H1 (cell line): ENCODE measurements at regions not wholly inside any gene's neighbourhood (a gene's known extent, or its start where the extent isn't known, plus 50 kb on each side); places are given as distances from the start of the nearest gene placed in this dataset.

Source experiments
- CTCF ChIA-PET: fragments of 300-600 bp; sonication (Branson Sonifier 250); formaldehyde crosslinking; loops from one replicate; lab custom pipeline; 2021; ENCODE audit not compliant: partially characterized antibody; lab: Charles Lee
- POLR2A ChIA-PET: fragments of 300-600 bp; sonication (Branson Sonifier 250); formaldehyde crosslinking; loops from one replicate; lab custom pipeline; 2021; ENCODE audit warnings: inconsistent platforms; ENCODE audit not compliant: partially characterized antibody; lab: Charles Lee
- DNase-seq, 2 experiments: peaks; one replicate each; pipeline versions ENCODE4 v3.0.0 to v3.0.0-alpha.2; 2010 to 2022; ENCODE audit warnings: low spot score in 2 of 2, low read depth in 1 of 2, mixed read lengths in 1 of 2
- FAIRE-seq: peaks from 2 replicates; lab custom pipeline; 2011; peaks lifted over from hg19 to GRCh38; lab: Jason Lieb, UNC
- H2AFZ ChIP-seq: 2 replicates; pipeline ENCODE4 v1.8.1; 2012; ENCODE audit warnings: low read length, inconsistent platforms
- H2AK5ac ChIP-seq: 2 replicates; pipeline ENCODE4 v1.6.1; 2013; ENCODE audit warnings: low read depth, low read length
- H2BK120ac ChIP-seq: replicated peaks from 2 replicates; pipeline ENCODE3; 2013; ENCODE audit warnings: low read depth, low read length, inconsistent platforms
- H2BK12ac ChIP-seq: 2 replicates; pipeline ENCODE4 v1.6.1; 2013; ENCODE audit warnings: low read depth, low read length
- H2BK15ac ChIP-seq: 2 replicates; pipeline ENCODE4 v1.6.1; 2013; ENCODE audit warnings: low read length
- H2BK20ac ChIP-seq: 2 replicates; pipeline ENCODE4 v1.6.1; 2013; ENCODE audit warnings: low read length
- H2BK5ac ChIP-seq: 2 replicates; pipeline ENCODE4 v1.6.1; 2013; ENCODE audit warnings: low read depth, low read length
- H3K14ac ChIP-seq: 2 replicates; pipeline ENCODE4 v1.6.1; 2013; ENCODE audit warnings: inconsistent platforms; ENCODE audit not compliant: insufficient read length
- H3K18ac ChIP-seq: 2 replicates; pipeline ENCODE4 v1.6.1; 2013; ENCODE audit warnings: low read length; ENCODE audit errors: extremely low read depth
- H3K23ac ChIP-seq: 2 replicates; pipeline ENCODE4 v1.6.1; 2013; ENCODE audit warnings: inconsistent platforms; ENCODE audit not compliant: insufficient read length
- H3K23me2 ChIP-seq: 2 replicates; pipeline ENCODE4 v1.6.1; 2013; ENCODE audit warnings: low read depth, low read length
- H3K27ac ChIP-seq: 2 replicates; pipeline ENCODE4 v1.6.1; 2011; ENCODE audit warnings: low read depth, low read length, inconsistent platforms
- H3K27me3 ChIP-seq, 4 experiments: replicated peaks in 1 of 4; 1 replicate in 1 of 4; 2 replicates in 3 of 4; pipeline versions ENCODE4 v1.6.1 to v1.8.1; 2011 to 2013; ENCODE audit warnings: low read length in 3 of 4, mild to moderate bottlenecking in 3 of 4, inconsistent platforms in 2 of 4, mixed read lengths in 2 of 4, moderate library complexity in 1 of 4; ENCODE audit not compliant: control insufficient read depth in 3 of 4, insufficient read depth in 3 of 4; ENCODE audit errors: extremely low read depth in 1 of 4
- H3K36me3 ChIP-seq, 4 experiments: 2 replicates each; pipeline versions ENCODE4 v1.6.1 to v1.8.1; 2011 to 2013; ENCODE audit warnings: mild to moderate bottlenecking in 4 of 4, low read length in 3 of 4, moderate library complexity in 2 of 4, control low read depth in 1 of 4, inconsistent platforms in 1 of 4; ENCODE audit not compliant: insufficient read depth in 4 of 4, control insufficient read depth in 2 of 4
- H3K4ac ChIP-seq: replicated peaks from 2 replicates; pipeline ENCODE3; 2013; ENCODE audit warnings: low read length, low read depth, mixed read lengths, inconsistent platforms; ENCODE audit not compliant: insufficient read length
- H3K4me1 ChIP-seq, 4 experiments: replicated peaks in 1 of 4; 1 replicate in 1 of 4; 2 replicates in 3 of 4; pipeline versions ENCODE4 v1.6.1 to v1.8.1; 2011 to 2013; ENCODE audit warnings: low read length in 3 of 4, inconsistent platforms in 2 of 4, mixed read lengths in 1 of 4; ENCODE audit not compliant: insufficient read depth in 4 of 4, control insufficient read depth in 3 of 4
- H3K4me2 ChIP-seq, 2 experiments: 2 replicates each; pipeline versions ENCODE4 v1.6.1 to v1.8.1; 2011 to 2013; ENCODE audit warnings: low read depth in 2 of 2, low read length in 2 of 2, control low read depth in 1 of 2, inconsistent platforms in 1 of 2, mild to moderate bottlenecking in 1 of 2; ENCODE audit not compliant: insufficient read depth in 1 of 2
- H3K4me3 ChIP-seq, 4 experiments: fragments of 200-600, 300-600 bp in 1 of 4; sonication (generic), shearing (Covaris generic), sonication (Bioruptor Twin) in 1 of 4; 2 replicates each; pipeline versions ENCODE4 v1.5.1 to v1.8.1; 2011 to 2016; ENCODE audit warnings: low read length in 4 of 4, low read depth in 3 of 4, control low read depth in 2 of 4, inconsistent platforms in 2 of 4, mild to moderate bottlenecking in 2 of 4, mixed read lengths in 1 of 4, moderate library complexity in 1 of 4; ENCODE audit not compliant: insufficient read depth in 2 of 4; ENCODE audit errors: extremely low read depth in 1 of 4
- H3K56ac ChIP-seq: replicated peaks from 2 replicates; pipeline ENCODE3; 2013; ENCODE audit warnings: low read depth, mild to moderate bottlenecking, mixed read lengths, low read length, inconsistent platforms; ENCODE audit not compliant: insufficient read length
- H3K79me1 ChIP-seq: 2 replicates; pipeline ENCODE4 v1.6.1; 2013; ENCODE audit warnings: low read depth, low read length, control low read depth
- H3K79me2 ChIP-seq, 2 experiments: 2 replicates each; pipeline versions ENCODE4 v1.6.1 to v1.8.1; 2012 to 2013; ENCODE audit warnings: low read length in 2 of 2, mild to moderate bottlenecking in 2 of 2, inconsistent platforms in 1 of 2; ENCODE audit not compliant: insufficient read depth in 2 of 2, control insufficient read depth in 1 of 2
- H3K9ac ChIP-seq, 4 experiments: replicated peaks in 1 of 4; 1 replicate in 1 of 4; 2 replicates in 3 of 4; pipeline versions ENCODE4 v1.6.1 to v1.8.1; 2011 to 2013; ENCODE audit warnings: low read depth in 3 of 4, low read length in 3 of 4, control low read depth in 2 of 4, mild to moderate bottlenecking in 2 of 4, moderate library complexity in 2 of 4, inconsistent platforms in 1 of 4; ENCODE audit errors: extremely low read depth in 1 of 4
- H3K9me3 ChIP-seq, 2 experiments: 2 replicates each; pipeline versions ENCODE4 v1.6.1 to v1.8.1; 2012 to 2013; ENCODE audit warnings: mild to moderate bottlenecking in 2 of 2, moderate library complexity in 2 of 2, control low read depth in 1 of 2, inconsistent platforms in 1 of 2, low read depth in 1 of 2, low read length in 1 of 2, mixed read lengths in 1 of 2; ENCODE audit not compliant: insufficient read depth in 2 of 2
- H4K20me1 ChIP-seq, 2 experiments: replicated peaks in 1 of 2; 2 replicates each; pipeline versions ENCODE3 to v1.8.1; 2011 to 2013; ENCODE audit warnings: inconsistent platforms in 2 of 2, low read length in 2 of 2, mild to moderate bottlenecking in 1 of 2; ENCODE audit not compliant: insufficient read depth in 2 of 2, control insufficient read depth in 1 of 2
- H4K5ac ChIP-seq: 2 replicates; pipeline ENCODE4 v1.6.1; 2013; ENCODE audit warnings: low read length, low read depth, mixed read lengths, inconsistent platforms; ENCODE audit not compliant: insufficient read length
- H4K8ac ChIP-seq: 2 replicates; pipeline ENCODE4 v1.8.0; 2013; ENCODE audit warnings: mild to moderate bottlenecking, moderate library complexity, low read length, inconsistent platforms; ENCODE audit not compliant: insufficient read depth; ENCODE audit errors: extremely low read depth
- H4K91ac ChIP-seq: replicated peaks from 2 replicates; pipeline ENCODE3; 2013; ENCODE audit warnings: low read length, mixed read lengths, inconsistent platforms; ENCODE audit not compliant: insufficient read length
- CHD2 ChIP-seq: IDR thresholded peaks from 2 replicates; pipeline ENCODE4 v1.6.1; 2012; ENCODE audit warnings: low read length, improper control_type of control experiment
- CREB1 ChIP-seq: IDR thresholded peaks from 2 replicates; pipeline ENCODE4 v1.6.1; 2012; ENCODE audit warnings: inconsistent platforms
- CTBP2 ChIP-seq: IDR thresholded peaks from 2 replicates; pipeline ENCODE4 v1.7.0; 2011; ENCODE audit warnings: borderline replicate concordance, mild to moderate bottlenecking, moderate library complexity, mixed read lengths, low read length; ENCODE audit not compliant: insufficient read depth, insufficient read length
- EGR1 ChIP-seq: IDR thresholded peaks from 2 replicates; pipeline ENCODE4 v1.6.1; 2011; ENCODE audit warnings: low read depth, low read length, borderline replicate concordance
- GTF2F1 ChIP-seq: IDR thresholded peaks from 2 replicates; pipeline ENCODE4 v1.6.1; 2012; ENCODE audit warnings: low read depth, low read length, improper control_type of control experiment, borderline replicate concordance
- HDAC6 ChIP-seq: IDR thresholded peaks from one replicate; pipeline ENCODE4 v1.7.1; 2012; ENCODE audit warnings: low read depth, mild to moderate bottlenecking, inconsistent platforms, low read length, moderate library complexity
- JUN ChIP-seq: IDR thresholded peaks from 2 replicates; pipeline ENCODE4 v1.6.1; 2011; ENCODE audit warnings: low read depth, mild to moderate bottlenecking, improper control_type of control experiment, low read length
- JUND ChIP-seq: IDR thresholded peaks from 2 replicates; pipeline ENCODE4 v1.6.1; 2011; ENCODE audit warnings: mild to moderate bottlenecking, improper control_type of control experiment, low read length
- KDM4A ChIP-seq: IDR thresholded peaks from one replicate; pipeline ENCODE4 v1.7.1; 2012; ENCODE audit warnings: low read depth, mild to moderate bottlenecking, moderate library complexity, low read length, inconsistent platforms; ENCODE audit not compliant: severe bottlenecking
- NANOG ChIP-seq: IDR thresholded peaks from 2 replicates; pipeline ENCODE4 v1.6.1; 2011; ENCODE audit warnings: low read length, low read depth, mild to moderate bottlenecking, inconsistent platforms; ENCODE audit not compliant: insufficient read depth, poor library complexity, severe bottlenecking
- NRF1 ChIP-seq: IDR thresholded peaks from 2 replicates; pipeline ENCODE4 v1.6.1; 2011; ENCODE audit warnings: mild to moderate bottlenecking, low read depth, low read length, improper control_type of control experiment
- RBBP5 ChIP-seq: IDR thresholded peaks from 2 replicates; pipeline ENCODE4 v1.7.1; 2012; ENCODE audit warnings: low read depth, mild to moderate bottlenecking, inconsistent platforms, low read length, moderate library complexity, borderline replicate concordance
- SP4 ChIP-seq: IDR thresholded peaks from 2 replicates; pipeline ENCODE4 v1.6.1; 2012; ENCODE audit warnings: low read length, inconsistent platforms
- TCF12 ChIP-seq: IDR thresholded peaks from 2 replicates; pipeline ENCODE4 v1.6.1; 2011; ENCODE audit warnings: low read depth, mild to moderate bottlenecking, low read length
- YY1 ChIP-seq: IDR thresholded peaks from 2 replicates; pipeline ENCODE4 v1.6.1; 2011; ENCODE audit warnings: low read depth, mild to moderate bottlenecking, low read length
- WGBS, 2 experiments: shearing (Covaris generic) in 1 of 2; methylation state at CpG; one replicate each; pipeline versions ENCODE4 v1.1.6 to v1.1.7; 2013 to 2015; ENCODE audit warnings: low lambda C conversion rate in 2 of 2, mixed read lengths in 2 of 2, inconsistent platforms in 1 of 2, low coverage in 1 of 2, missing lambda C conversion rate in 1 of 2; ENCODE audit not compliant: insufficient replicate concordance in 2 of 2, insufficient coverage in 1 of 2, insufficient read length in 1 of 2; ENCODE audit errors: extremely low coverage in 1 of 2, missing lambda C conversion rate in 1 of 2; 5-methylcytosine and 5-hydroxymethylcytosine counted together
- TF ChIP-seq, protein P1 (sequence below): IDR thresholded peaks from 2 replicates; pipeline ENCODE4 v1.6.1; 2011; ENCODE audit warnings: low read depth, mild to moderate bottlenecking, low read length; ENCODE audit not compliant: insufficient read depth

DNA sequence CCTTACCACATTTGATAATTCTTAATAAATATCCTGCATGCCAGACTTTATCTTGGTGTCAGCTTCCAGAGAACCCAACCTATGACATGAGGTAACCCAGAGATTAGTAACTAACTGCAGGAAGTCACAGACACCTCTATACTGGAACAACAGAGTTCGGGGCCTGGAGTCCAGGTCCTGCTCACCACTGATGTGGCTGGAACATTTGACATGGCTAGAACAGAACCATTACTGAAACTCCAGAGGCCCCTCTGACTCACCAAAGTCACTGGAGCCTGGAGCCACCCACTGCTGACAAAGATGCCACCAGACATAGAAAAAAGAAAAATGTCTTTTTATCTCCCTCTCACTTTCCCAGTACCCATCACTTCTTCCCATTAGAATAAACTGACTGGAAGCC is 403.7 kb downstream of the MID1IP1 start:
- Histone ChIP-seq H3K36me3 (no peaks in the 10 kb centered on the region; a peak in 1 of 8 replicates), H3K4me1 (no peaks in the 10 kb centered on the region), H4K5ac (no peak overlapping the region), H4K8ac (no peak overlapping the region), H4K91ac (no peak overlapping the region), H2BK15ac (no peak overlapping the region), H3K14ac (no peak overlapping the region), H3K9me3 (no peaks in the 10 kb centered on the region), H3K56ac (no peak overlapping the region), H2BK20ac (no peak overlapping the region), H2BK12ac (no peak overlapping the region), H3K4ac (no peak overlapping the region), H3K9ac (no peak overlapping the region), H3K4me3 (no peak overlapping the region), H3K79me2 (no peaks in the 10 kb centered on the region), H3K27me3 (no peaks in the 10 kb centered on the region), H3K27ac (no peak overlapping the region), H4K20me1 (no peaks in the 10 kb centered on the region), H3K79me1 (no peaks in the 10 kb centered on the region), H3K4me2 (no peak overlapping the region), H2BK5ac (no peak overlapping the region), H2AK5ac (no peak overlapping the region), H3K23ac (no peak overlapping the region), H3K23me2 (no peaks in the 10 kb centered on the region), H2BK120ac (no peak overlapping the region), H3K18ac (no peak overlapping the region), H2AFZ (no peak overlapping the region)
- ChIA-PET POLR2A (no interaction called here), CTCF (no interaction called here)
- FAIRE-seq (no peak), DNase-seq (no peak)
- 100% methylated on average over 1 of the region's 1 CpG; no CpG with 5 or more reads in 1 of the 2 experiments for WGBS, 2 experiments
- TF ChIP-seq NRF1 = no peak
- TF ChIP-seq CREB1 = no peak
- no peak for TF ChIP-seq EGR1
- no peak for TF ChIP-seq YY1
- TF ChIP-seq TCF12 = no peak
- TF ChIP-seq HDAC6 = no peak
- no peak for TF ChIP-seq SP4
- no peak for TF ChIP-seq CTBP2
- TF ChIP-seq JUND = no peak
- no peak for TF ChIP-seq JUN
- TF ChIP-seq KDM4A = no peak
- TF ChIP-seq RBBP5 = no peak
- TF ChIP-seq GTF2F1 = no peak
- TF ChIP-seq, protein P1, sequence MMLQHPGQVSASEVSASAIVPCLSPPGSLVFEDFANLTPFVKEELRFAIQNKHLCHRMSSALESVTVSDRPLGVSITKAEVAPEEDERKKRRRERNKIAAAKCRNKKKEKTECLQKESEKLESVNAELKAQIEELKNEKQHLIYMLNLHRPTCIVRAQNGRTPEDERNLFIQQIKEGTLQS = no peak
- no peak for TF ChIP-seq NANOG
- TF ChIP-seq CHD2 = no peak
